Bronchial epithelial cell (primary cell): ENCODE measurements at regions not wholly inside any gene's neighbourhood (a gene's known extent, or its start where the extent isn't known, plus 50 kb on each side); places are given as distances from the start of the nearest gene placed in this dataset.

Experiments
- DNase-seq: peaks from one replicate; pipeline ENCODE4 v3.0.0-alpha.2; 2010; ENCODE audit warnings: low read depth
- FAIRE-seq: peaks from 2 replicates; lab custom pipeline; 2011; peaks lifted over from hg19 to GRCh38; lab: Jason Lieb, UNC
- H3K27me3 ChIP-seq: 2 replicates; pipeline ENCODE4 v1.5.1; 2011; ENCODE audit warnings: low read length; ENCODE audit not compliant: control insufficient read depth, insufficient read depth
- H3K36me3 ChIP-seq: 2 replicates; pipeline ENCODE4 v1.5.1; 2011; ENCODE audit warnings: low read length; ENCODE audit not compliant: control insufficient read depth, insufficient read depth
- H3K4me3 ChIP-seq: 2 replicates; pipeline ENCODE4 v1.5.1; 2011; ENCODE audit warnings: mild to moderate bottlenecking, low read depth, low read length, control low read depth
- CTCF ChIP-seq: IDR thresholded peaks from 2 replicates; pipeline ENCODE4 v1.5.1; 2011; ENCODE audit warnings: mild to moderate bottlenecking, moderate library complexity, low read length, control low read depth, inconsistent platforms; ENCODE audit not compliant: insufficient read depth, severe bottlenecking

- Histone ChIP-seq H3K27me3 (no peaks in the 10 kb centered on the region), H3K36me3 (no peaks in the 10 kb centered on the region), H3K4me3 (no peak overlapping the region)
- FAIRE-seq (no peak), DNase-seq (no peak)
- no peak for TF ChIP-seq CTCF
Observed at GRCh38 chr5:89072842-89073672, 190.1 kb upstream of the MEF2C start.

GRCh38 chr5:89071941-89072331 is 189.0 kb upstream of the MEF2C start:
- no peak for FAIRE-seq

GRCh38 chr5:89071101-89071940 is 188.3 kb upstream of the MEF2C start:
- DNase-seq = no peak
- Histone ChIP-seq H3K4me3 (no peak overlapping the region), H3K27me3 (no peaks in the 10 kb centered on the region), H3K36me3 (no peaks in the 10 kb centered on the region)
- FAIRE-seq = no peak
- no peak for TF ChIP-seq CTCF

More at GRCh38 chr5:89071941-89072331, 189.0 kb upstream of the MEF2C start:
- H3K4me3 ChIP-seq = no peak overlapping the region
- H3K36me3 ChIP-seq = no peaks in the 10 kb centered on the region
- no peaks in the 10 kb centered on the region for H3K27me3 ChIP-seq
- TF ChIP-seq CTCF = no peak
- DNase-seq = no peak

GRCh38 chr5:89069591-89069990 is 186.6 kb upstream of the MEF2C start:
- FAIRE-seq = peak; percentile 23
- H3K4me3 ChIP-seq = no peak overlapping the region
- no peaks in the 10 kb centered on the region for H3K27me3 ChIP-seq
- TF ChIP-seq CTCF = no peak
- H3K36me3 ChIP-seq = no peaks in the 10 kb centered on the region
- no peak for DNase-seq

GRCh38 chr5:89067362-89067761 is 184.4 kb upstream of the MEF2C start:
- no peaks in the 10 kb centered on the region for H3K27me3 ChIP-seq
- no peaks in the 10 kb centered on the region for H3K36me3 ChIP-seq
- no peak overlapping the region for H3K4me3 ChIP-seq
- TF ChIP-seq CTCF = no peak
- no peak for DNase-seq
- FAIRE-seq = no peak
